NB4 (cell line): ENCODE measurements at regions not wholly inside any gene's neighbourhood (a gene's known extent, or its start where the extent isn't known, plus 50 kb on each side); places are given as distances from the start of the nearest gene placed in this dataset.

Experiments used
- DNase-seq: peaks from one replicate; pipeline ENCODE4 v3.0.0; 2010; ENCODE audit warnings: low read depth
- H3K4me3 ChIP-seq: one replicate; pipeline ENCODE4 v1.5.1; 2011; ENCODE audit warnings: mild to moderate bottlenecking, low read depth, low read length, moderate library complexity
- CTCF ChIP-seq: IDR thresholded peaks from one replicate; pipeline ENCODE4 v1.5.1; 2012; ENCODE audit warnings: low read depth, low read length
- MAX ChIP-seq: IDR thresholded peaks from 2 replicates; pipeline ENCODE4 v1.6.1; 2011; ENCODE audit warnings: low read depth, low read length
- MYC ChIP-seq: IDR thresholded peaks from 2 replicates; pipeline ENCODE4 v1.6.1; 2011; ENCODE audit warnings: low read depth, low read length
- POLR2A ChIP-seq: IDR thresholded peaks from 2 replicates; pipeline ENCODE4 v1.6.1; 2011; ENCODE audit warnings: mild to moderate bottlenecking; ENCODE audit not compliant: insufficient read length; ENCODE audit errors: extremely low read depth

- TF ChIP-seq CTCF, result no peak
- TF ChIP-seq MYC, result no peak
- no peak for TF ChIP-seq MAX
- no peak for DNase-seq
- no peak overlapping the region for H3K4me3 ChIP-seq
These were observed 55.8 kb downstream of the KCNE4 start for GRCh38 chr2:223107825-223108224.

- no peak for TF ChIP-seq CTCF
- TF ChIP-seq MYC, result no peak
- no peak for TF ChIP-seq MAX
- TF ChIP-seq POLR2A, result no peak
- peak; percentile 25 for DNase-seq
These were observed 56.5 kb downstream of the KCNE4 start for GRCh38 chr2:223108351-223109050.

GRCh38 chr2:223109341-223109740, 57.4 kb downstream of the KCNE4 start:
- no peak overlapping the region for H3K4me3 ChIP-seq
- TF ChIP-seq MYC, result no peak
- TF ChIP-seq CTCF, result no peak
- TF ChIP-seq POLR2A, result no peak
- TF ChIP-seq MAX, result no peak
- no peak for DNase-seq

More at GRCh38 chr2:223108351-223109050, 56.5 kb downstream of the KCNE4 start:
- H3K4me3 ChIP-seq, result no peak overlapping the region

GRCh38 chr2:223113161-223113560, 61.2 kb downstream of the KCNE4 start:
- TF ChIP-seq MYC, result no peak
- no peak for TF ChIP-seq CTCF
- no peak for TF ChIP-seq POLR2A
- TF ChIP-seq MAX, result no peak
- DNase-seq, result no peak
- no peak overlapping the region for H3K4me3 ChIP-seq

- DNase-seq, result no peak
- no peak for TF ChIP-seq CTCF
- TF ChIP-seq MYC, result no peak
- H3K4me3 ChIP-seq, result no peak overlapping the region
These were observed 62.2 kb downstream of the KCNE4 start for GRCh38 chr2:223114170-223114569.

GRCh38 chr2:223114917-223115316, 62.9 kb downstream of the KCNE4 start:
- peak; percentile 11 for DNase-seq
- TF ChIP-seq MAX (no peak), POLR2A (no peak), CTCF (no peak), MYC (no peak)
- H3K4me3 ChIP-seq, result no peak overlapping the region
